ENCODE measurements at regions not wholly inside any gene's neighbourhood (a gene's known extent, or its start where the extent isn't known, plus 50 kb on each side); places are given as distances from the start of the nearest gene placed in this dataset.

- TF ChIP-seq RAD21 (IDR thresholded peaks at IDR 0.05 in 1 of 2, conservative IDR thresholded peaks at IDR 0.05 in 1 of 2; ENCODE audit: low read depth in 2 of 2, low read length in 2 of 2): no peak
- no peak for TF ChIP-seq BRCA1 (IDR thresholded peaks at IDR 0.05; ENCODE audit: low read depth, low read length)
- no peak for TF ChIP-seq POLR2AphosphoS5 (IDR thresholded peaks at IDR 0.05; ENCODE audit: low read depth, low read length)
These were observed 1672.8 kb downstream of the LRRC4C start (continued) for GRCh38 chr11:39786682-39787081.
